Fibroblast of the aortic adventitia (primary cell): ENCODE measurements at regions not wholly inside any gene's neighbourhood (a gene's known extent, or its start where the extent isn't known, plus 50 kb on each side); places are given as distances from the start of the nearest gene placed in this dataset.

ENCODE experiments used
- DNase-seq: peaks from one replicate; pipeline ENCODE4 v3.0.0-alpha.2; 2010; ENCODE audit warnings: low read depth
- H3K4me3 ChIP-seq: 2 replicates; pipeline ENCODE4 v1.5.1; 2011; ENCODE audit warnings: low read depth, mild to moderate bottlenecking, control low read depth, low read length, moderate library complexity
- TF ChIP-seq, protein P1 (sequence below): IDR thresholded peaks from 2 replicates; pipeline ENCODE4 v1.5.1; 2011; ENCODE audit warnings: mild to moderate bottlenecking, low read length, control low read depth, inconsistent platforms; ENCODE audit not compliant: insufficient read depth

DNA sequence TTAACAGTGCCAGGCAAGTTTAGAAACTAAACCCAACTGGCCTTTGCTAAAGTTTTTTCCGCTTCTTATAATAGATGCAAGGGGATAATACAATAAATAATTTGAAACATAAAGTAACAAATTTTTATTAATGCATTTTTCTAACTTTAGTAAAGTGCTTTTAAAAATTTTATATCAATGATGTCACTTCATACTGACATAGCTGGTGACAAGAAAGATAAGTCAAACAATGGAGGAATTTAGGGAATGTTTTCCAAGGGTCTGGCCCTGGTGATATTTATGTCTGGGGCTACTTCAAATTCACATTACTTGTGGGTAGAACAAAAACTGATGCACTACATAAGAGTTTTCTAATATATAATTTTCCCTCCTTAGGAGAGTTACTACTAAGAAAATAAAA lies 61.2 kb upstream of the CBLN2 start:
- TF ChIP-seq, protein P1, sequence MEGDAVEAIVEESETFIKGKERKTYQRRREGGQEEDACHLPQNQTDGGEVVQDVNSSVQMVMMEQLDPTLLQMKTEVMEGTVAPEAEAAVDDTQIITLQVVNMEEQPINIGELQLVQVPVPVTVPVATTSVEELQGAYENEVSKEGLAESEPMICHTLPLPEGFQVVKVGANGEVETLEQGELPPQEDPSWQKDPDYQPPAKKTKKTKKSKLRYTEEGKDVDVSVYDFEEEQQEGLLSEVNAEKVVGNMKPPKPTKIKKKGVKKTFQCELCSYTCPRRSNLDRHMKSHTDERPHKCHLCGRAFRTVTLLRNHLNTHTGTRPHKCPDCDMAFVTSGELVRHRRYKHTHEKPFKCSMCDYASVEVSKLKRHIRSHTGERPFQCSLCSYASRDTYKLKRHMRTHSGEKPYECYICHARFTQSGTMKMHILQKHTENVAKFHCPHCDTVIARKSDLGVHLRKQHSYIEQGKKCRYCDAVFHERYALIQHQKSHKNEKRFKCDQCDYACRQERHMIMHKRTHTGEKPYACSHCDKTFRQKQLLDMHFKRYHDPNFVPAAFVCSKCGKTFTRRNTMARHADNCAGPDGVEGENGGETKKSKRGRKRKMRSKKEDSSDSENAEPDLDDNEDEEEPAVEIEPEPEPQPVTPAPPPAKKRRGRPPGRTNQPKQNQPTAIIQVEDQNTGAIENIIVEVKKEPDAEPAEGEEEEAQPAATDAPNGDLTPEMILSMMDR, result no peak
- no peak overlapping the region for H3K4me3 ChIP-seq
- DNase-seq, result no peak

GRCh38 chr18:72601944-72602343 lies 57.8 kb upstream of the CBLN2 start:
- TF ChIP-seq, protein P1, result no peak
- no peak for DNase-seq
- H3K4me3 ChIP-seq, result no peak overlapping the region

DNA sequence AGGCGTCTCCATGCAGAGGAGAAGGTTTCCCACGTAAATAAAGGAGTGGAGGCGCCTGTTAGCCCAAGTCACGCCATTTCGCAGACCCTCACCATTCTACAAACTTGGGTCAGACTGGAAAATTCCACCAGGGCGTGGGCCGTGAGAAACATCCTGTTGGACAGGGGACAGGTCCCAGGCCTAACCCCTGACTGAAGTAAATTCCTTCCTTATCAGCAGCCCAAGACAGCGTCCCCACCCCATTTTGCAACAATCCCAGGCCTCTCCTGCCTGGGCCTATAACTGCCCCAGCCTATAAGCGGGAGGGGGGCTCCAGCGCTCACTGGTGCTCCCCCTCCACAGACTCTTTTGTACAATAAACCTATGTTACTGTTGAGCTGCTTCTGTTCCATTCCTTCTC lies 57.3 kb upstream of the CBLN2 start:
- no peak overlapping the region for H3K4me3 ChIP-seq
- TF ChIP-seq, protein P1, result no peak
- DNase-seq, result no peak
